NCI-H2227 (cell line): ENCODE measurements at regions not wholly inside any gene's neighbourhood (a gene's known extent, or its start where the extent isn't known, plus 50 kb on each side); places are given as distances from the start of the nearest gene placed in this dataset.

Experiments
- DNase-seq: peaks from one replicate; lab custom pipeline; 2025; ENCODE audit not compliant: unreplicated experiment; lab: John Stamatoyannopoulos, UW

- DNase-seq = no peak
These were observed 649.5 kb upstream of the MKI67 start for GRCh38 chr10:128775743-128776142.

GRCh38 chr10:128776673-128777252, 650.5 kb upstream of the MKI67 start:
- no peak for DNase-seq

- DNase-seq = no peak
These were observed 651.1 kb upstream of the MKI67 start for GRCh38 chr10:128777342-128777741.

- DNase-seq = no peak
These were observed 653.2 kb upstream of the MKI67 start for GRCh38 chr10:128779416-128779815.

GRCh38 chr10:128780156-128780761, 654.0 kb upstream of the MKI67 start:
- no peak for DNase-seq

- no peak for DNase-seq
These were observed 655.4 kb upstream of the MKI67 start for GRCh38 chr10:128781637-128782036.

GRCh38 chr10:128784444-128784843, 658.2 kb upstream of the MKI67 start:
- DNase-seq = no peak

GRCh38 chr10:128792426-128793140, 666.4 kb upstream of the MKI67 start:
- no peak for DNase-seq

GRCh38 chr10:128793726-128794655, 667.8 kb upstream of the MKI67 start:
- DNase-seq = no peak

- no peak for DNase-seq
These were observed 670.2 kb upstream of the MKI67 start for GRCh38 chr10:128796396-128796912.

- no peak for DNase-seq
These were observed 665.0 kb upstream of the MGMT start for GRCh38 chr10:128802062-128802461.

GRCh38 chr10:128803790-128804189, 663.3 kb upstream of the MGMT start:
- DNase-seq = no peak

GRCh38 chr10:128804411-128804810, 662.6 kb upstream of the MGMT start:
- DNase-seq = no peak

- DNase-seq = no peak
These were observed 658.1 kb upstream of the MGMT start for GRCh38 chr10:128808921-128809440.

GRCh38 chr10:128811511-128811910, 655.5 kb upstream of the MGMT start:
- DNase-seq = no peak

GRCh38 chr10:128812000-128812399, 655.0 kb upstream of the MGMT start:
- DNase-seq = no peak

GRCh38 chr10:128813574-128813973, 653.5 kb upstream of the MGMT start:
- no peak for DNase-seq

- no peak for DNase-seq
These were observed 653.0 kb upstream of the MGMT start for GRCh38 chr10:128814024-128814423.

- DNase-seq = no peak
These were observed 652.3 kb upstream of the MGMT start for GRCh38 chr10:128814782-128815181.

- DNase-seq = no peak
These were observed 650.3 kb upstream of the MGMT start for GRCh38 chr10:128816726-128817125.

- DNase-seq = no peak
These were observed 649.4 kb upstream of the MGMT start for GRCh38 chr10:128817636-128818035.
